HT1080 (cell line): ENCODE measurements at regions not wholly inside any gene's neighbourhood (a gene's known extent, or its start where the extent isn't known, plus 50 kb on each side); places are given as distances from the start of the nearest gene placed in this dataset.

ENCODE experiments used
- DNase-seq: peaks from one replicate; pipeline ENCODE4 v3.0.0-alpha.2; 2015; ENCODE audit warnings: low read depth

DNA sequence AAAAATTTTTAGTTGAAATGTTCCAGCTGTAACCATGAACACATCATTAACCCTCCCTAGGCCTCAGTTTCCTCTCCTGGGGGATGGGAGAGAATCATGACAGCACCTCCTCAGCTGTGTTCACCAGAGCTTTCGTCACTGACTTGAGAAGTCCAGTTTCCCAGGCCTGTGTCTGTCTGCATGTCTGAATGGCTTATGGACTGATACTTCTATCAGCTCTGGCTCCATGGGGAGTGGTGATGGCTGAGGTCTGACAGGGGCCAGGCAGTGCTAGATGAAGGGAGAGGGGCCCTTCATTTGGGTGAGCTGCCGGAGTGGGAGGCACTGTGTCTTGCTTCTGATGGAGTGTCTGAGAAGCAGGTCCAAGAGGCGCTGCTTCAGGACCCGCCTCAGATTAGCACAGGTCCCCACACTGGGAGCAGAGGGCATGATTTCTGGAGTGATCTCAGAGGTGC, 192.9 kb downstream of the PTPN20 start:
- DNase-seq: no peak

DNA sequence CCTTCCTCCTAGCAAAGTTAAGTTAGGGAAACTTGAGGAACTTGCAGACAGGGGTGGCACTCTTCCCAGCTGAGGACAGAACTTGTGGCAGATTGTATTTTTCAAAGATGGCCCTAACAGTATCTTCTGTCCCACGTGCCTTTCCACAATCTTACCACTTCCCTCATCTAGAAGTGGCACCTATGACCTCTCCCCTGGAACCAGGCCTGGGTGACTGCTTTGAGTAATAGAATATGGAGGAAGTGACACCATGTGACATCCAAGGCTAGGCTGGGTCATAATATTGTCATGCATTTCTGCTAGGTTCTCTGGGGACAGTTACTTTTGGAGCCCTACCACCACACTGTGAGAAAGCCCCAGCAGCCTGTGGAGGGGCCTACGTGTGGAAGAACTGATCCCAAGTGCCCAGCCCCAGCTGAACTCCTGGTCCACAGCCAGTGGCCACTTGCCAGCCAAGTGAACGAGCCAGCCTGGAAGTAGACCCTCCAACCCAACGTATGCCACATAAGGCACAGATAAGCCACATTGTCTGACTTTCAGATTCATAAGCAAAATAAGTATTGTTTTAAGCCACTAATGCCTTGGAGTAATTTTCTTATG, 193.7 kb downstream of the PTPN20 start:
- no peak for DNase-seq

- no peak for DNase-seq
These were observed 192.8 kb upstream of the GDF10 start for GRCh38 chr10:47107007-47107747.

DNA sequence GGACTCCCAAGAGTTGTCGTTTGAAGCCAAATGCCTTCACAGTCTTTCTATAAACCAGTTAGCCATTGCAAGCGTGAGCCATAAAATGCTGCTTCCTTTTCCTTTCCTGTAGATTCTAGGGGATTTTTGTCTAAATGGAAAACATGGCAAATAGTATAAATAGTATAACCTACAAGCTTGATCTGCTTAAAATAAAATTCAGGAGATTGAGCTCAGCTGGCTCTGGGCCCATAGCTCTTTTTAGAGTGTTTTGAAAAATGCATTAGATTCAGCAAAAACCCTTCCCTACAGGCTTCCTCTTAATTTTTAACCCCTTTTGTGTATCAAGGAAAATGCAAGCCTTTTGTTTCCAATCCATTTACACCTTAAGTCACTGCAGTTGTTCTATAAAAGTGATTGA, 190.1 kb upstream of the GDF10 start:
- DNase-seq: no peak

DNA sequence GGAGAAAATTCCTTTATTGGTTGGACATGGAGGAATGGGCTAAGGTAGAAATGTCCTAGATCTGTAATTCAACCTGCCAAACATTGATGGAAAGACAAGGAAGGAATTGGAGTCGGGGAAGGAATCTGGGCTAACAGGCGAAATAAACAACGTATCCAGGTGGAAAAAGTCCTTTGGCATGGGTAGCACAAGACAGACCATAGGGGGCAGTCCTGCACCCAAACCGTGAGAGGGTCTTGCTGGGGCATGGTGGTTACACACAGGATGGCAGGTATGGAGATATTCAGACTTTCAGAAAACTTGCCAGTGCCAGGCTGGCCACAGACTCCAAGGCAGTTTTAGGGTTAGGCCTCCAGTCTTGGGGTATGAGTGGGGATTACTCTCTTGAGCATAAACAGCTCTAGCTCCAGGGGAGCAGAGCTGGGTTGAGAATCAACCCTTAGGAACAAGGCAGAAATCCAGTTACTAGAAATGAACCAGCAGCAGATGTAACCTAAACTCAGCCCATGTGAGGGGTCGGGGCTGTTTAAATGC, 188.6 kb upstream of the GDF10 start:
- no peak for DNase-seq

DNA sequence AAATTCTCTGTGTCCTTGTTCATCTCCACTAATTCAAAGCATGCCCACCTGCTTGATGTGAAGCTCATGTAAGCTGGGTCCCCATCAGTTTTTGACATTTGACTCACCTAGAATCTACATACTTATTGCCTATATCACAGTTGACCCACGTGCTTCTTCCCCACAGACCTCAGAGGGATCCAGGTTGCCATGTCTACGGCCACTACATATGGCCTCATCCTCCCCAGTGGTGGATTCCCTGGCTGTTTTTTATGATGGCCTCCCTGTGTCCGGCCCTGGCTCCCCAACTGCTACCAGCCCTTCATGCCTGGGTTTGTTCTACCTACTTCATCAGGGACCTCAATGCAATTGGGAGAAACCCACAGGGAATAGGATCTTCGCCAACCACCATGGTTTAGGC, 187.4 kb upstream of the GDF10 start:
- no peak for DNase-seq

GRCh38 chr10:47113907-47114500, 186.0 kb upstream of the GDF10 start:
- no peak for DNase-seq

DNA sequence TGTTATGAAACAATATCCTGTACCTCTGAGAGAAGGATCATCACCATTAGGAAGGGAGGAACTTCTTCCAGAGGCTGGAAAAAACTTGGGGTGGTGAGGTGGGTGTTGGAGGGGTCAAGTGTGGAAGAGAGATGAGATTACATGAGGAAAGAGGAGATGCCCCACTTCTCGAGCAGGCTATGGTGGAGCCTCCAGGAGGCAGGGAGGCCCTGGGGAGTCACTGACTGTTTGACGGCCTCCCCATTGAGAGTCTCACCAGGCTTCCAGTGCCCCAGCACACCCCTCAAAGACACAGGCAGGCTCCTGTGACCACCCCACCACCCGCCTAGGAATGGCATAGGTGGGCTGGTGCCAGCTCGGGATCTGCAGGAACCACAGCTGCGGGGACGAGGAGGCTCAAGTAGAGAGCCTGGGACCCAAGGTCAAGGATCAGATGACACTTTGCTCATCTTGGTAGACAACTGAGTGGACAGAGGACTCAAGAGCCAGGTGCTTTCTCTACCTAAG, 185.3 kb upstream of the GDF10 start:
- no peak for DNase-seq

GRCh38 chr10:47115322-47115721, 184.7 kb upstream of the GDF10 start:
- no peak for DNase-seq

- no peak for DNase-seq
These were observed 183.6 kb upstream of the GDF10 start for GRCh38 chr10:47116445-47116844.

DNA sequence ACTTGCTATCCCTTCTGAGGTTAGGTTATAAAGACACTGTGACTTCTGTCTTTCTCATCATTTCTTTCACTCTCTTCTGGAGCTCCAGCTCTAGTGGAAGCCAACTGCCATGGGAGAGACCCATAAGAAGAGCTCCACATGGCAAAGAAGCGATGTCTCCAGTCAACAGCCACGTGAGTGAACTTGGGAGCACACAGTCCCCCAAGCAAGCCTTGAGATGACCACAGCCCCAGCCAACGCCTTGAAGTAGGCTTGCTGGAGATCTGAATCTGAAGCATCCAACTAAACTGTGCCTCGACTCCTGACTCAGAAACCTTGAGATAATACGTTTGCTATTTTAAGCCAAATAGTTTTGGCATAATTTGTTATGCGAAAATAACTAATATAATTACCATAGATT, 181.7 kb upstream of the GDF10 start:
- DNase-seq: no peak

GRCh38 chr10:47121336-47121735, 178.7 kb upstream of the GDF10 start:
- no peak for DNase-seq

- no peak for DNase-seq
These were observed 176.2 kb upstream of the GDF10 start for GRCh38 chr10:47123716-47124288.

GRCh38 chr10:47127188-47127785, 172.7 kb upstream of the GDF10 start:
- no peak for DNase-seq

DNA sequence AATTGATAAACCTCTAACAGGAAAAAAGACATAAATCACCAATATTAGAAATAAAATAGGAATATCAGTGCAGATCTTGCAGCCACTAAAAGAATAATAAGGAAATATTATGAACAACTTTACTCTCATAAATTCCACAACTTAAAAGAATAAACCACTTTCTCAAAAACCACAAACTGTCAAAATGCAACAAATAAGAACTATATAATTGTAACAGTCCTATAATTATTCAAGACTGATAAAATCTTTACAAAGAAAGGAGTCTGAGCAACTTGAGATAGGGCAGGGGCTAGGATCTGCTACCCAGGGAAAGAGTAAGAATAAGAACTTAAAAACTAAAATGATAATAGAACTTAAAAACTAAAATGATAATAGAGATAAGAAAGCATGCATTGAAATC, 169.5 kb upstream of the GDF10 start:
- DNase-seq: no peak

- DNase-seq: no peak
These were observed 166.0 kb upstream of the GDF10 start for GRCh38 chr10:47133871-47134570.

DNA sequence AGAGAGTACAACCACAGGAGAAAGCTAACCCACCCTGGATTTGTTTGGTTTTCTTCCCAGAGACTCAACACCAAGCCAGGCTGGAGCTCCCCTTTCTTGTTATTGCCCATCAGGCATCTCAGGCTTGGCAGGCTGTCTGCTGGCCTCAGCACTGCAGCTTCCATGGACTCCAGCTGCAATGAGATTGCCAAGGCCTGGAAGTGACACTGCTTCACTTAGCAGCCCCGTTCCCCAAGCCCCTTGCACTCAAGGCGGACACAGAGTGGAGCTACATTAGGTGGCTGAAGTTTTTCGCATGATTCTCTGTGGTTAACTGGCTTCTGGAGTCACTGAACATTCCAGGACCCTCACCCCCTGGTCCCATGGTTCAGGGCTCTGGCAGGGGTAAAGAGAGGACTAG, 163.1 kb upstream of the GDF10 start:
- no peak for DNase-seq

GRCh38 chr10:47137311-47137851, 162.6 kb upstream of the GDF10 start:
- DNase-seq: peak; percentile 97

- DNase-seq: no peak
These were observed 160.9 kb upstream of the GDF10 start for GRCh38 chr10:47139121-47139520.

DNA sequence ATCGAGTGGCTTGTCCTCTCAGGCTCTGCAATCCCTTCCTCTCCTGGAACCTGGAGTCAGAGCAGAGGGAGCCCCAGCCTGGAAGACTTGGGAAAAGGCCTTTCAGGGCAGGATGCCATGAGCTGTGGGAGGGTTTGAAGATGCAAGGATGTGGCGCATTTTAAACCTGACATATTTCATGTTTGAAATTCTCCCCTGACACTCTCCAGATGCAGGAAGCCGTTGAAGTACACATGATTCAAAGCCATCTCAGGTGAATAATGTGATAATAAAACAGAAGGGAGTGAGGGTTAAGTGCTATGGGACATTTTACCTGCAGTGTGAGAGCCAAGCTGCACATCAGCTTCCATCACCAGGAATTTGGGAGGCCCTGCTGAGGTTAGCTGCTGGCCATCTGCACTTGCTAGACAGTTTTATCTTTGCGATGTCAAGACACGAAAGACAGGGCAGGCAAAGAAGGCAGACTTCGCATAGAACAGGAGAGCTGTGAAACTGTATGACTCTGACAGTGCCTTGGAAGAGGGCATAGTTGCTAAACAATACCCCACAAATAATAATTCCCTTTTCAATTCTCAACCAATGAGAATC, 159.1 kb upstream of the GDF10 start:
- DNase-seq: no peak
